ENCODE measurements at regions not wholly inside any gene's neighbourhood (a gene's known extent, or its start where the extent isn't known, plus 50 kb on each side); places are given as distances from the start of the nearest gene placed in this dataset.

DNA sequence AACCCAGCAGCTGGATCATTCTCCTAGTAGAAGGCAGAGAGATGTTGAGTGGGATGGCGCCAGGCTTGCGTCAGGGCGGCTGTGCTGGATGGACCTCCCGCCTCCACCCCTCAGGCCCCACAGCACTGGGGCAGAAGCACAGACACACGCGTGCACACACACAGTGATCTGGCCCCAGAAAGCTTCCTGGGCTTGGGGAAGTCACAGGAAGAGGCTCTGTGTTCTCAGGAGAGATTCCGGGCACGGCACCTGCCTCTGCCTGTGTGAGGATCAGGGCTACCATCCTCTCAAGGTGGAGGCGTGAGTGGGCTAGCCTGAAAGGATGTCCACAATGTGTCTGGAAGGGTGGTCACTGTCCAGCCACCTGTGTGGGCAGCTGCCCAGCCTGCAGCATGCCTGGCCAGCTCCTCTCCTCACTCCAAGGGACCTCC lies 229.8 kb upstream of the HS6ST1 start:
- WGBS, 2 donors = 89 to 92% methylated on average over 8 of the region's 9 CpGs
- Histone ChIP-seq H3K4me1 (peaks cover 0 to 6% (median 0%) of the 10 kb centered on the region in 4 donors), H3K27me3 (no peaks in the 10 kb centered on the region), H3K9me3 (no peaks in the 10 kb centered on the region), H3K36me3 (no peaks in the 10 kb centered on the region), H3K4me3 (no peak overlapping the region), H3K27ac (no peak overlapping the region)
- no peak for DNase-seq (ENCODE audit: low spot score in 2 of 2)
- TF ChIP-seq POLR2A (IDR thresholded peaks at IDR 0.05) (no peak), EP300 (IDR thresholded peaks at IDR 0.05) (no peak)
- TF ChIP-seq, protein P1, sequence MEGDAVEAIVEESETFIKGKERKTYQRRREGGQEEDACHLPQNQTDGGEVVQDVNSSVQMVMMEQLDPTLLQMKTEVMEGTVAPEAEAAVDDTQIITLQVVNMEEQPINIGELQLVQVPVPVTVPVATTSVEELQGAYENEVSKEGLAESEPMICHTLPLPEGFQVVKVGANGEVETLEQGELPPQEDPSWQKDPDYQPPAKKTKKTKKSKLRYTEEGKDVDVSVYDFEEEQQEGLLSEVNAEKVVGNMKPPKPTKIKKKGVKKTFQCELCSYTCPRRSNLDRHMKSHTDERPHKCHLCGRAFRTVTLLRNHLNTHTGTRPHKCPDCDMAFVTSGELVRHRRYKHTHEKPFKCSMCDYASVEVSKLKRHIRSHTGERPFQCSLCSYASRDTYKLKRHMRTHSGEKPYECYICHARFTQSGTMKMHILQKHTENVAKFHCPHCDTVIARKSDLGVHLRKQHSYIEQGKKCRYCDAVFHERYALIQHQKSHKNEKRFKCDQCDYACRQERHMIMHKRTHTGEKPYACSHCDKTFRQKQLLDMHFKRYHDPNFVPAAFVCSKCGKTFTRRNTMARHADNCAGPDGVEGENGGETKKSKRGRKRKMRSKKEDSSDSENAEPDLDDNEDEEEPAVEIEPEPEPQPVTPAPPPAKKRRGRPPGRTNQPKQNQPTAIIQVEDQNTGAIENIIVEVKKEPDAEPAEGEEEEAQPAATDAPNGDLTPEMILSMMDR (IDR thresholded peaks at IDR 0.05) = no peak

DNA sequence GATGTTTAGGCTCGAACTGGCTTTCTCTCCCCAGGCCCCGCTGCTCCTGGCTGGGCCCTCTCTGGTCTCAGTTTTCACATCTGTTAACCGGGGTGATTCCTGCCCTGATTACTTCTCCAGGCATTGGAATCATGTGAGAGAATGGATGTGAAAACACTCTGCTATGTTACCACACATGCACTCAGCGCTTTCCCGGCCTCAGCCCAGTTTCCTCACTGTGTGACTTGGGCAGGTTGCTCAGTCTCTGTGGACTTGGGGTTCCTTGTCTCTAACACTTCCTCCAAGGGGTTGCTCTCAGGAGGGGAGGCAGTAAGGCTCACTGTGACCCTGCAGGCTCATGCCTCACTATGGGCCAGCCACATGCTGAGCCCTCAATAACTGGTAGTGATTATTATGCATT lies 230.4 kb upstream of the HS6ST1 start:
- TF ChIP-seq, protein P1 (IDR thresholded peaks at IDR 0.05) = no peak
- TF ChIP-seq EP300 (IDR thresholded peaks at IDR 0.05) (no peak), POLR2A (IDR thresholded peaks at IDR 0.05) (no peak)
- no peak overlapping the region for H3K27ac ChIP-seq
- no peak for DNase-seq (ENCODE audit: low spot score in 2 of 2)
- no peaks in the 10 kb centered on the region for H3K27me3 ChIP-seq
- H3K9me3 ChIP-seq = no peaks in the 10 kb centered on the region
- peaks cover 0 to 6% (median 0%) of the 10 kb centered on the region in 4 donors for H3K4me1 ChIP-seq
- 93 to 97% methylated on average over 5 of the region's 5 CpGs for WGBS, 2 donors
- no peak overlapping the region for H3K4me3 ChIP-seq
- no peaks in the 10 kb centered on the region for H3K36me3 ChIP-seq

DNA sequence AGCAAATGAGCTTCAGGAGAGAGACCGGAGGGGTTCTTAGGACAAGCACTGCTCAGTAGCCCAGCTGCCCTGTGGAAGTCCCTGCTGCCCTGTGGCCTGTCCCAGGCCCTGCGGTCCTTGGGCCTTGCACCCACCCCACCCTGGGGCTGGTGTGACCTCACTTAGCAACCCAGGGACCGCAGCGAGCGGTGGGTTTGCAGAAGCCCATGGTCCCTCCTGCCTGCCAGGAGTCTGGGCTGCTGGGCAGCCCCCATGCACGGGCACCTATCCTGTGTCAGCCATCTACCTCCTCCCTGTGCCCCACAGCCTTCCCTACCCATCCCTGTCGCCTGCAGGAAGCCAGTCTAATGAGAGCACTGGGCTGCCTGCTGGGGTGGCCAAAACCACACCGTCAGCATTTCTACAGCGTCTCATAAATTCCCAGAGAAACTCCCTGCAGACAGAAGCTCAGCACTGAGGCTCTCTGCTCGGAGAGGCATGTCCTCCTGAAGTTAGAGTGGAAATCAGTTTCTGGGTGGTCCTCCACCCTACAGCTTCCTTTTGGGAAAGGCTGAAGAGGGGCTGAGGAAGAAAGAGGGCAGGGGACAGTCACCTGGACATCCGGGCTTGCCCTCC lies 231.1 kb upstream of the HS6ST1 start:
- no peak for DNase-seq (ENCODE audit: low spot score in 2 of 2)
- TF ChIP-seq POLR2A (IDR thresholded peaks at IDR 0.05) (no peak), EP300 (IDR thresholded peaks at IDR 0.05) (no peak)
- TF ChIP-seq, protein P1 (IDR thresholded peaks at IDR 0.05) = no peak
- no peak overlapping the region for H3K27ac ChIP-seq
- no peaks in the 10 kb centered on the region for H3K36me3 ChIP-seq
- no peaks in the 10 kb centered on the region for H3K27me3 ChIP-seq
- peaks cover 0 to 6% (median 0%) of the 10 kb centered on the region in 4 donors for H3K4me1 ChIP-seq
- H3K9me3 ChIP-seq = no peaks in the 10 kb centered on the region
- H3K4me3 ChIP-seq = no peak overlapping the region
- 61% methylated on average over 10 of the region's 11 CpGs for WGBS, 2 donors

DNA sequence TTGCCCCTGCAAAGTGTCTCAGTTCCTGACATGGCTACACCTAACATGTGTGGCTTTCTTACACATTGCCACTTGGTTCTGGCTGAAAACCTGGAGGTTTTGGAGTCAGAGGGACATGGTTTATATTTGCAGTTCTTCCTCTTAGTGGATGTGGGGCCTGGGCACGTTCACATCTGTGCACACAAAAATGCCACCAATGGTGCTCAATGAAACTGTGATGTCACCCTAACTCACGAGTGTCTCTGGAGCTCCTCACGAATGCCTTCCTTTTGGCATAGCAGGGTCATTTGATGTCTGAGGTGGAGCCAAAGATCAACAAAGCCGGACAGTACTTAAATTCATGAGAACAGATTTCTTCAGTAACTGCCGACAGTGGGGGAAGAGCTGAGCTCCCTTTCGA lies 231.7 kb upstream of the HS6ST1 start:
- Histone ChIP-seq H3K27me3 (no peaks in the 10 kb centered on the region), H3K27ac (no peak overlapping the region), H3K36me3 (no peaks in the 10 kb centered on the region), H3K9me3 (no peaks in the 10 kb centered on the region), H3K4me3 (no peak overlapping the region), H3K4me1 (peaks cover 0 to 6% (median 0%) of the 10 kb centered on the region in 4 donors)
- WGBS, 2 donors = 67 to 68% methylated on average over 6 of the region's 6 CpGs
- TF ChIP-seq POLR2A (IDR thresholded peaks at IDR 0.05) = no peak
- TF ChIP-seq, protein P1 (IDR thresholded peaks at IDR 0.05) = no peak
- no peak for TF ChIP-seq EP300 (IDR thresholded peaks at IDR 0.05)
- DNase-seq (ENCODE audit: low spot score in 2 of 2) = no peak

DNA sequence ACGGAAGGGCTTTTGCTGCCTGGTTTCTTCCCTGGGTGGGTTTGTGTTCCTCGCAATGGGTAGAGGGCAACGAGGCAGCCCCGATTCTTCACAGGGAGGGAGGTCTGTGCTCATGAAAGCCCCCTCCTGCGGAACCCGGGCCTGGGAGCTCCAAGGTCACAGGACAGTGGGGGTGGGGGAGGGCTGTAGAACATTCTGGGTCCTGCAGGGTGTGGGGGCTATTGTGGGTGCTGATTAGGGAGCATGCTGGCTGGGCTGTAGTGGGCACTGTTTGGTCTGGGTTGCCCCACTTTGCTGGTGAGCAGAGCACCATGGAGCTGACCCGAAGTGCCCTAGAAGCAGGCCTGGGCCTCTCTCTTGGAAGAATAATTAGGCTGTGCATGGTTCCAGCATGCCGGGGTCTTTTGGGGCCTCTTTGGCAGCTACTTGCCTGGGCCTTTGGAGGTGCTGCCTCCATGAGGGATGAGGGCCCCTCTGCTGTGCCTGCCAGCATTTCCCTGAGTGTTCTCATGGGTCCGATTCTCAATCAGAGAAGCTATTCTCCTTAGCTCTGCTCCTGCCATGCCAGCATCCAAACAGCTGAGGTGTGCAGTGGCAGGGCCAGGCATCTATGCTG lies 232.2 kb upstream of the HS6ST1 start:
- DNase-seq (ENCODE audit: low spot score in 2 of 2) = no peak
- no peak overlapping the region for H3K4me3 ChIP-seq
- H3K4me1 ChIP-seq = peaks cover 0 to 6% (median 0%) of the 10 kb centered on the region in 4 donors
- H3K27me3 ChIP-seq = no peaks in the 10 kb centered on the region
- no peaks in the 10 kb centered on the region for H3K9me3 ChIP-seq
- 84 to 100% methylated on average over 3 to 9 of the region's 9 CpGs for WGBS, 2 donors
- no peaks in the 10 kb centered on the region for H3K36me3 ChIP-seq
- TF ChIP-seq EP300 (IDR thresholded peaks at IDR 0.05) (no peak), POLR2A (IDR thresholded peaks at IDR 0.05) (no peak)
- TF ChIP-seq, protein P1 (IDR thresholded peaks at IDR 0.05) = no peak
- H3K27ac ChIP-seq = no peak overlapping the region
